ENCODE measurements at regions not wholly inside any gene's neighbourhood (a gene's known extent, or its start where the extent isn't known, plus 50 kb on each side); places are given as distances from the start of the nearest gene placed in this dataset.
"Not testable (repeated sequence)": the region's sequence is repeated elsewhere in the genome, so short reads cannot be mapped to it uniquely, and the experiment has no call there.

DNA sequence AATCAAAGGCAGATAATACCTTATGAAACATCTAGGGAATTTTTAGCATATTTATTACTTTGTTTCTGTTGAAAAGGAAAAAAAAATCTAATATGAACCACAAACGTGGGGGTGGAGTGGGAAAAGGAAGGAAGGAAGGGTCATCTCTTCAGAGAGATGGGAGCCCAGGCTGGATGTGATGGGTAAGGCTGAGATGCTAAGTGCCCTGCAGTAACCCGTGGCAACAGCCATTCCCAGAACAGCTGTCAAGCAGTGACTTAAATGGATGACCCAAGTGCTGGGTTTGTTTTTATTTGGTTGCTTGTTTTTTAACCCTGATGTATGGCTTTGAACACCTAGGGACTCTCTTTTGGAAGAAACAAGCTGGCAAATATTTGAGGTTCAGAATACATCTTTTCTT is 50.7 kb upstream of the KLF7 start:
- no peak for DNase-seq

DNA sequence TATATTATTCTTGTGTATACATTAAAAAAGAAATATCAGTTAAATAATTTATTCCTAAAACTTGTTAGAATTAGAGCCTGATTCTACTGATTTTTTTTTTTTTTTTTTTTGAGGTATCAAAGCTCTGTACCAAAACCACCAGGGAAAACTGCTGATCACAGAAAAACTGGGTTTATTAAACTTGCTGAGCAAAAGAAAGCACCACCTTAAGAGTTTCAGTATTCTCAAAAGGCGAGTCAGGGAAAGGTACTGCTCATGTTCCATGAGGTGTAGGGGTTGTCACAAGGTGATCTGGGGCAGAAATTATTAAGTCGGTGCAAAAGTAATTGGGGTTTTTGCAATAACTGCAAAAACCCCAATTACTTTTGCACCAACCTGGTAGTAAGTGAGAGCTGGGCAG is 51.7 kb upstream of the KLF7 start:
- DNase-seq: no peak

DNA sequence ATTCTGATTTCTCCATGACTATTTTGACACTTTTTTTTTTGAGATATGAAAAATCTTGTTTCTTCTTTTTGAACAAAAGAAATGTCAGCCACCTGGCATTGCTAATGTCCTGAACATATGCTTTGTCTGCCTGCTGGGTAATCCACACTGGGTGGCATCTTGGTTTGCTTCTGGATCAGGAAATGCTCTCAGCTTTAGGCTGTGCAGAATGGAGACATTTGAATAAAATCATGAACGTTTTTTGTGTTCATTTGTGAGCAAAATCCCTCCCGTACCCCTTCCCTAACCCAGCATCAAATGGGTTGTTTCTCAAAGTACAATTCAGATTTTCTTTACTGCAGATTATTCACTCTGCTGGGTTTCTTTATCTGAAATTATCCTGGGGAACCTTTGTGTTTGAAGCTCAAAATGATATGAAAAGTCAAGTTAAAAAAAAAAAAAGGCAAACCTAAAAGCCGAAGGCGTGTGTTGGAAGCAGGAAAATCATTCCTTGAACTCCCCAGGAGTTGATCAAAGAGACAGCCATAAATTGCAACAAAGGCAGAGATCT is 53.4 kb upstream of the KLF7 start:
- DNase-seq: no peak

DNA sequence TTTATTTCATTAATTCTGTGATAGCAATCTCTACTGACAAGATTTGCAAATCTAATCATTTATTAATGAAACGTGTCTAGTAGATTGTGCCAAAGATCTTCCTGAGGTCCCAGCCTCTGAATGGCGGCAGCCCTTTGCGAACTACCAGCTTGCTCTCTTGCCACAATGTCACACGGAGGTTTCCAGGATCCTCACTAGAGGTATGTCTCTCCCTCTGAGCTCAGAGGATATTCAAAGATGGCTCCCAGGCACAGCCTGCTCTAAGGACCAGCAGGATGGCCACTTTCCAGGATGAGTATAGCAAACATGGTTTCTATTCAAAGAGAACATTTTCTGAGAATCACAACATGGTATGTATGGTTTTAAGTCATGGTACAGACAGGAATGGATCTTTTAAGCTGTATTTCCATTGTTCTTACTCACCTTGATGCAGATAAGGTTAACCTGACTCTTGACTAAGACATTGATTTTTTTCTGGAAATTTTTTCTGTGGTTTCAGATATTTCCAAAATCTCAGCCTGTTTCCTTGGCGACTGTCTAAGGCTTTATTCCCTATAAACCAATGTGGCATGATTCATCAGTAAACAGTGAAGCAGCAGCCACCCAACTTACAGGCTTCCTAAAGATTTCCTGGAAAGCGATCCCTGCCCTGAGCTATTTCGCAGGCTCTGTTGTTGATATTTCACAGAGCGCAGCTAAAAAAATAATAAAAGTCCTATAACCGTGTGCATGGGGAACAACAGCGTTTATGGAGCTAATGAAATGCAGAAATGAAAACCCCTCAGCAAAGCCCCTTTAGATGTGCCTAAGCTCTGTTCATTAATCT is 54.1 kb upstream of the KLF7 start:
- DNase-seq: no peak

DNA sequence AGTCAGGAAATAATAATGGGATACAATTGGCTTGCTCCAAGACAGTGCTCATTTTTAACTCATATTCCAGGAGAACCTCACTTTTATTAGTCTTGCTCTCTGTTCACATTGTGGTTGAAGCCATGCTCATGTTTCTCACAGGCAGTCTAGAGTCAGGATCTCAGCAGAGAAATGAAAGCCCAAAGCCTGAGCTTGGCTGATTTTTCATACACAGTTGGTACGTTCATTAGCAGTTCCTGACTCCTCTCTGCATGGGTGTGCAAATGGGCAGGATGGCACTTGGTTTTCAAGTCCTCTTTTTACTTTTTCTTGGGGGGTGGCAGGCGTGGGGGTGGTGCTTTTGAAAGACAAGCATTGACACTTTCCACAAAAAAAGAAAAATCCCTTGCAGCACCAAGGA is 56.0 kb upstream of the KLF7 start:
- no peak for DNase-seq

DNA sequence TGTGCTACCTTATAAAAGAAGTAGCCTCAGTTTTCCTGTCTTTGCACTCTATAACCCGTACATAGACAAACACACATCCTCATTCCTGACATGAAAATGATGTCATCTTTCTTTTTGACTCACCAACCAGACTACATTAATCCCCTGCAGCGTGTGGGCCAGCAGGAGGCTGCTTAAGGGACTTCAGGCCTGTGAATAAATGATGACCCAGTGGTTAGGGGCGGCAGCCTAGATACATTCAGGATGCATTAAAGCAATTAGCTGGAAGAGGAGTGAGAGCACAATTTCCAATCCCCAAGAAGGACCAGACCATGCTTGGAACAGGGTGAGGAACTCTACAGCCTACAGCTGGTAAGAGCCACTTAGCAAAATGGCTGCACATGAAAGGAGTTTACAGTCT is 57.3 kb upstream of the KLF7 start:
- peak; percentile 51 to 57 for DNase-seq

DNA sequence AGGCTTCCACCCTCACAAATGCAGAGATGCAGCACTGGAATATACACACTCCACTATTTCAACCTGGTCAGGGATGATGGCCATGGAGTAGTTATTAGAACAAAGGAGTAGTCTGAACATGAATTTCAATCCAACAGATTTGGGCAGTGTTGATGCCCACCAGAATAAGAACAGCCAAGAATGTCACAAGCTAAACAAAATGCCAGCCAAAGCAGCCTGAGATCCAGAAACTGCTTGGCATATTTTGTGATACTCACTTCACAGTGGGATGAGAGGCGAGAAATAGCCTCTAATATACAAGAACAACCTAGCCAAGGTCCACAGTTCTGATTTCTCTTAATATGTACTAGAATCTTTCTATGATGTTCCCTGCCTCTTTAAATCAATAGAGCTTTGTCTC is 58.6 kb upstream of the KLF7 start:
- DNase-seq: no peak

DNA sequence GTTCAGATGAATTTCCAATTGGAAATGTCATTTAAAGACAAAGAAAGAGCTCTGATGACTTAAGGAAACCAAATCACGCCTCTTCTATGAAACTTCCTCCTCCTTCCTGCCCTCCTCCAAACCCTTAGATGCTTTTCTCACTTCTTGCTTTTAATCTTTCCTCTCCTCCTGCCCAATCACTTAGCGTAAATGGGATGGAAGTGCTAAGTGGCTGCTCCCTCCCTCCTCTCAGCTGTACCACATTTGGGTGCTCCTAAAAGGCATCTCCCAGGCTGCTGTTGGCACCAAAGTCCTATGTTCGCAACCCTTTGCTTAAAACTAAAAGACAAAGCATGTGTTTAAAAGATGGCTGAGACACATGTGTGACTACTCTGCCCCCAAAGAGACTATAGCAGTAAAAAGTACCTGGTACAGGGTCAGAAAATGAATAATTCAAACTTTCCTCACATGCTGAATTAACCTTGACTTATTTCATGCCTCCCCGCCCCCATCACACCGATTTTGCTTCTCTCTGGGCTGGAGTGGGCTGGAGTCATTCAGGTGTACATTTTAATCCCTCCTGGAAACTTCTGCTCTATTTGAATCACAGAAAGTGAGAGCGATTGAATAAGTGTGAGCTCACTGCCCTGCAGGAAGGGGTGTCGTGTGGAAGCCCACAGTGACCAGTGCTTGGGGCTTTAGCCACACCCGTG is 59.2 kb upstream of the KLF7 start:
- DNase-seq: peak; percentile 15 to 44

DNA sequence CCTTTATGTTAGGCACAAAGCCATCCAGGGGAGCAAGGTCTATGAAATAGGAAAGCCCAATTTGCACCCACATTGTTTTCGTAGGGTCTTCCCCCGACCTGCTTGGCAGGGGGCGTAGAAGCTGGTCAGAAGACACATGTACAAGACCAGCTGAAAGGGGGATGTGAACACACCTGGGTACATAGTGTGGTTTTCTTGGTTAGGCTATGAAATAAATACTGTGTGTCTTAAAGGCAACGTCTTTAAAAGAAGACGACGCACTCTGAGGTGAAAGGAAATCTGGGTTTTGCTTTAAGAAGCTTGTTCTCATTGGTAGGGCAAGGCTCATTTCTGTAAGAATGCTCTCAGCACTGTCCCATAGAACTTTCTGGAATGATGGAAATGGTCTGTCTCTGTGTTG is 60.0 kb upstream of the KLF7 start:
- DNase-seq: no peak

DNA sequence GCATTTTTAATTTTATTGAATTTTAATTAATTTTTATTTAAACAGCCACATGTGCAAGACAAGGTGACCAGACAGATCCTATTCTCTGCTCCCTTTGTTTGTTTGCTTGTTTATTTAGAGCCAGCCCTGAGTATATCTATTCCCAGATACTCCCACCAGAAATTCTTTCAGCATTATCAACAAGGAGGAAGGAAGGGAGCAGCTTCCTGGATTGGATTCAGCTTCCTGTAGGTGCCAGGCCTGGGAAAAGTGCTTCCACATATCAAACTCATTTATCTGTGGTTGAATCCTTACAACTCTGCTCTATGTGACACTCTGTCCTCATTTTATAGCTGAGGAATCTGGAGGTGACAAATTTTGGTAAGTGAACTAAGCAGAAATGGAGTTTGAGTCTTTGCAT is 60.5 kb upstream of the KLF7 start:
- no peak for DNase-seq

DNA sequence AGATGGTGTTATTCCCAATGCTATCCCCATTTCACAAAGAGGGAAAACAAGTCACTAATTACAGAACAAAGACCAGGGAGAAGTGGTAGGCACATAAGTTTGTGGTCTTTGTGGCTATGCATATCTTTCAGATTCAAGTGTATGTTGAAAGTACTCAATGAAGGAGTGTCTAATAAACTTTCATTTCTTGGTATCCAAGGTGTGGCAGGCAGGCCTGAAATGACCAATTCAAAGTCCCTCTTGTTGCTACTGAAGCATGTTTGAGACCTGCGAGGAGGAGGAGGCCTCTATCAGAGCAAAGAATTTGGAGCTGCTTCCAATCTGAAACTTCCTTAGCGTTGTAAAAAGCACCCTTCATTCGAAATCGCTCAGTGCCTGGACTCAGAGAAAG is 60.9 kb upstream of the KLF7 start:
- DNase-seq: no peak

DNA sequence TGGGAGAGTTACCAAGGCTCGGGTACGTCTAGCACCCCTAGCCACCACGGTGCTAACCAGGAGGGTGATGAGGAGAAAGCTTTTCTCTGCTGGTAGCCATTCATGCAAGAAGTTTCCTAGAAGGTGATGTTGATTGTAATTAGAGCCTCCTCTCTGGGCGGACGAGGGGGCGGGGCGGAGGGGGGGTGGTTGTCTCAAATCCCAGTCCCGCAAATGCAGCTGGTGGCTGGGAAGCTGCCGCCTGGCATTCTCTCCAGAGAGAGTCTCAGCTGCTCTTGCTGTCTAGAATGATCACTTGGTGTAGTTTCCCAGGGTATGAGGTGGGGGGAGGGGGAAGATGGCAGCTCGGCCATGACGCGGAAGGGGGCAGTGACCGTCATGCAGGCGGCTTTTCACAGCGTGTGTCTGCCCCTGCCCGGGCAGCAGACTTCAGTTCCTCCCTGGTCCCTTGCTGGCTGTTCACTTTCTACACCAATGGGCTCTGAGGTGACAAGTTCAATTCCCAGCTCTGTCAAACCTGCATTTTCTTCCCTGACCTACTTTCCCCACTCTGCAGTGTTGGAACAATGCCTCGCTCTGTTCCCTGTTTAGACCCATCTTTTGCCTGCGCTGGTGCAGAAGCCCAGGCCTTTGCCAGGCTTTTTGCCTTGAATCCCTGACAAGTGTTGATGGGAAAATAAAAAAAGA is 61.5 kb upstream of the KLF7 start:
- no peak for DNase-seq

DNA sequence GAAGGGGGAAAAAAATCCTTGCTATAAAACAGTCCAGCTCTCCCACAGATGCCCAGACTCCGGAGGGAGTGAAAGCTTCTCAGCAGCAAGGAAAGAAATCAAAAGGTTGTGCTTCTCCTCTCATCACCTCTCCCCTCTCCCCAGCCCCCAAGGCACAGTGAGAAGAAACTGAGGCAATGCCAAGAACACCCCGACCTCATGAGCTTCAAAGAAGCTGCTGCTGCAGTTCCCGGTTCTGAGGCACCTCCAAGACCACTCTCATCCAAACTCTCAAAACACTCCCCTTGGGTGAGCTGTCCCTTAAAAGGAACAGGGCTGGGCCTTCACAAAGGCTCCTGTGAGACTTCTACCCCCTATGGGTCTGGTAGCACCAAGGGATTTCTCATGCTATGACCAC is 62.0 kb upstream of the KLF7 start:
- no peak for DNase-seq

DNA sequence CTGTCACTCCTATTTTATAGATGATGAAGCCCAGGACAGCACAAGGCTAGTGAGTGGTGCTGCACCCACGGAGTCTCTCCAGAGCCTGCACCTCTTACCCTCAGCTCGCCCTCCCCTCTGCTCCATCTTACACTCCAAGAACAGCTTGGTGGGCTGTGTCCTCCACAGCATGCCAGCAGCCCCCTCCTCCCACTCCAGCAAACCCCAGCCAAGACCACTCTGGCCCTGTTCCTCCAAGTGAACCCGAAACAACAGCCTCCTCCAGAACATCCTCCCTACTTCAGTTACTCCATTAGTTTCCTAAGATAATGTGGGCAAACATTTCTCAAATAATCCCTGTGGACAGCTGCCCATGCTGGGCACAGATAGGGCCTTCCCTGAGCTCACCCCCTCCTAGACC is 62.7 kb upstream of the KLF7 start:
- no peak for DNase-seq

DNA sequence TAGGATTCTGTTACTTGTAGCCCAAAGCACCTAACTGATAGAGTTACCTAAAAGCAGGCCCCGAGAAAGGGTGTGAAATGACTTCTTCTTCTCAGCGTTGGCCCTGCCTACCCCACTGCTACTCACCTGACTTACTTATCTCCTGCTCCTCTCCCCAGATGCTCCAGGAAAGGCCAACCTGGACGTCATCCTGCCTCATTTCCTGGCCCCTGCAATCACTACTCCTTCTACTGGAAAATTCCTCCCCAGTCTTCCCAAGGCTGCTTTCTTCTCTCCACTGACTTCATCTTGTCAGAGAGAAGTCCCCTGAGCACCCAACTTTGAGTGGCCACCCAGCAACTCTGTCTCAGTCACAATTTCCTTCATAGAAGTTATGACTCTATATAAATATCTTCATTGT is 63.4 kb upstream of the KLF7 start:
- DNase-seq: no peak

DNA sequence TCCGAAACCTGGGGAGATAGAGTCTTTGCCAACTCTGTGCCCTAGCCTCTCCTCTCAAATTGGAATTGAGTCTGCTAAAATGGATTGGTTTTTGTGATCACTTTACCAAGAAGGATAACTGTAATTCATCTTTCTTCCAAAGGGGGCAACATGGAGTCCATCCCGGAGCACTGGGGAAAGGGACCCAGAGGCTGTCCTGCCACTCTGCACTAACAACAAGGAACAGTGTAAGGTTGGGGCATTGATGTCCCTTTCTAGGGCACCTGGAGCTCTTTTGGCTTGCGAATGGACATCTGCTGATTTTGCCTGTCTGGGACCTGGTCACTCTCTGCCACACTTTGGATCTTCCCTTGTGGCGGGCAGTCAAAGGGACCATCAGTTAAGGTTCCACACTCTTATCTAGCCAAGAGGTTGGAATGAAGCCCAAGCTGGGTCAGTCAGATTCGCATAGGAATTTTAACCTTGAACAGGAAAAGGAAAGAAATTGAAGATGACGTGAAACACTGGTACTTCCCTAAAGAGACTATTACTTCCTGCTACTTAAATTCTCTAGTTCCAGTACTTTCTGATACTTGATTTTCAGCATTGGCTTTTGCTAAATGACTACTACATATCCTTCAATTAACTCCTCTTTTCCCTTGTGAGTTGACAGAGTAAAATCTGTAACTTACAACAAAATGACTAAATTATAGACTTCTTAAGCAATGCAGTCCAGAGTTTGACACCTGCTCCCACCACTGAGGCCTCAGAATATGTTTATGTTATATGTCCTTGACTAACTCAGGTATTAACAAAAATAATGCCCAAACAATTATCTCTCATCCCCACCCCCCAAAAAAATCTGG is 64.7 kb upstream of the KLF7 start:
- peak in 1 of 2 donors; percentile 60 for DNase-seq

DNA sequence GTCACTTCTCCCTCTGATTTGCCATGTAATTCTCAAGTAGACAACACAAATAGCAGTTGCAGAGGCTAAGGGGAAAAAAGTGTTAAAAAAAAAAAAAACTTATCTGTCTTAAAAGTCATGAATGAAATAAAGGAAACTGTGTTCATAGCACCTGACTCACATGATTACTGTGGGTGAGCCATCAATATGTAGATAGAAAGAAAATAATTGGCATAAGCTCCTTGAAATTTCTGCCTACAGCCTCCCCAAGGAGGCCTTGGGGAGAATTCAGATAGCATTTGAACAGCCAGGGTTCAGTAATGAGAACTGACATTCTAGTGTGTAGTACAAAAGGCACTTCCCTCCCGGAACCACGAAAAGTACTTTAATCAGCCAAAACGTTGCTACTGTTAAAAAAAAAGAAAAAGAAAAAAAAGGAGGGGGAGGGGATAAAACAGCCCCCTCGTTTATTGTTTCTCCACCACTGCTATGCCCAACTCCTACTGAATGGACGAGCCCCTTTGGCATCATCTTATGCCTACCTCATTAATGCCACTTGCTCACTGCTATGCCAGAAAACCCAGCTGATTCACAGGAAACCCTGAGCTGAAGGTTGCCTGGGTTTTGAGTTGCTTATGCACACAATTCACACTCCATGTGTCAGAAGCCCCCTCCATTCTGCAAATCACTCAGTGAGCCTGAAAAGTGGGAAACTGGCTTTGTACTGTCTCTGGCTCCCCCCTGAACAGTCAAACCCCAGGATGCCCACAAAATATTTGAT is 65.5 kb upstream of the KLF7 start:
- DNase-seq: no peak

DNA sequence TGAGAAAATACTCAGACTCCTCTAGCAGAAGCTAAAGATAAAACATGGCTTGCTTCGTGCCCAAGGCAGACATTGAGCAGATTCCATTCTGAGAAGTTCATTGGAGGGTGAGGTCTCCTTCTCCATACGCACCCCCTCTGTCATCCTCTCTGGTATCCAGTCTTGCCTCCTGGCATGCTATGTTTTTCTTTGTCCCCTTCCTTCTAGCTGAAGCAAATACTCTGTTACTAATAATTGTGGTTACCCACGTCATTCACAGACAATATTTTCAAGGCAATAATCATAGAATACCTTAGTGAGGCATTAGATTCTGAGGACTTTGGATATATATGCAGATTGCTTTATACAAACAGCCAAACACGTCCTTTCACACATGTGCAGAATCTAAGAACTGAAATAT is 66.2 kb upstream of the KLF7 start:
- DNase-seq: no peak

DNA sequence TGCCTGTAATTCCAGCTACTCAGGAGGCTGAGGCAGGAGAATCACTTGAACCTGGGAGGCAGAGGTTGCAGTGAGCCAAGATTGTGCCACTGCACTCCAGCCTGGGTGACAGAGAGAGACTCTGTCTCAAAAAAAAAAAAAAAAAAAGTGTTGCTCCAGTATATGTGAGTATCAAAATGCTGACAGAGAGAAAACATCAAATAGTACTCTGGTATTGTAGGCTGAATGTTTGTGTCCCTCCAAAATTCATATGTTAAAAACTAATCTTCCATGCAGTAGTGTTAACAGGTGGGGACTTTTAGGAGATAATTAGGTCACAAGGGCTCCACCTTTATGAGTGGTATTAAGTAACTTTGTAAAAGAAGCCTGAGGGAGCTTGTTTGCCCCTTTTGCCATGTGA is 67.4 kb upstream of the KLF7 start:
- DNase-seq: not testable (repeated sequence)

DNA sequence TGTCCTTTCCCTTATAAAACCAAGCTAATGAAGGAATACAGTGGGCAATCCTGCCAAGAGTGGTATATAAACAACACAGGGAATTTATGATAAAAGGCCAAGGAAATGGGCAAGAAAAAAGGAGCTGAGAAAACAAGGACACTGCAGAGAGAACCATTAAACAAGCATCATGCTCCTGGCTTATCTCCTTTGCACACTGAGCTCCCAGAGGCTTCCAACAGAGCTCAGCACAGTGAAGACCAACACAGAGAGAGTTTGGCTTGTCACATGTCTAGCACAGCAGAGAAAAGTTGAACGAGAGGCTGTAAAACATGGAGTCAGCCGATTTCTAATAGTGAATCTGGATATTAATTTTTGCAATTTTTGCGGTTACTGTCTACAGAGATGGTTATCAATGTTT is 68.0 kb upstream of the KLF7 start:
- no peak for DNase-seq

DNA sequence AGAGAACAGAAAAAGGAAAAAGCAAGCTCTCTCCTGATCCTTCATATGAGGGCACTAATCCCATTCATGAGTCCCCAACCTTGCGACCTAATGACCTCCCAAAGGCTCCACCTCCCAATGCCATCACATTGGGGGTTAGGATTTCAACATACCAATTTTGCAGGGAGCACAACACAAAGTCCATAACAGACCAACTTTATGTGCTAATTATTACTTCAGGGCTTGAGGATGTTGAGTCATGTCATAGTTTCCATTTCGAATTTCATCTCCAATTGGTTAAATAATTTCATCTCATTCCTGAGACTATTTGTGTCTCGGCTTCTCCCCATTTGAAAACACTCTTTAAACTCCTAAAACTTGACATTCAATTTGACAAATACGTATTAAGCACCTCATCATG is 69.9 kb upstream of the KLF7 start:
- peak; percentile 48 to 65 for DNase-seq
